ENCODE measurements at regions not wholly inside any gene's neighbourhood (a gene's known extent, or its start where the extent isn't known, plus 50 kb on each side); places are given as distances from the start of the nearest gene placed in this dataset.

DNA sequence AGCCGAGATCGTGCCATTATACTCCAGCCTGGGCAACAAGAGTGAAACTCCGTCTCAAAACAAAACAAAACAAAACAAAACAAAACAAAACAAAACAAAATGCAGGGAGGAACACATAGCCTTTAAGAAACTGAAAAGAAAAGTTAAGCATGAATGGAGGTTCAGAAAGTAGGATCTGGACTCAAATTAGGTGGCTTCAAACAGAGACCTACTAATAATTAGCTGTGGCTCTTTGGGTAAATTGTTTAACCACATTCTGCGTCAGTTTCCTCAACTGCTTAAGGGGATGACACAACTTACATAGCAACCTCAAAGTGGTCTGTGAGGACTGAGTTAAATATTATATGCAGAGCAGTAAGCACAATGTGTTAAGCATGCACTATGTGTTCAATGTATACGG is 458.2 kb downstream of the ADGRL2 start:
- Mint-ChIP-seq H3K27ac (no peak overlapping the region), H3K4me3 (no peak overlapping the region), H3K36me3 (ENCODE audit: low read depth) (no peaks in the 10 kb centered on the region), H3K9me3 (no peaks in the 10 kb centered on the region), H3K4me1 (ENCODE audit: low read depth) (no peaks in the 10 kb centered on the region), H3K27me3 (ENCODE audit: low read depth) (no peaks in the 10 kb centered on the region)

DNA sequence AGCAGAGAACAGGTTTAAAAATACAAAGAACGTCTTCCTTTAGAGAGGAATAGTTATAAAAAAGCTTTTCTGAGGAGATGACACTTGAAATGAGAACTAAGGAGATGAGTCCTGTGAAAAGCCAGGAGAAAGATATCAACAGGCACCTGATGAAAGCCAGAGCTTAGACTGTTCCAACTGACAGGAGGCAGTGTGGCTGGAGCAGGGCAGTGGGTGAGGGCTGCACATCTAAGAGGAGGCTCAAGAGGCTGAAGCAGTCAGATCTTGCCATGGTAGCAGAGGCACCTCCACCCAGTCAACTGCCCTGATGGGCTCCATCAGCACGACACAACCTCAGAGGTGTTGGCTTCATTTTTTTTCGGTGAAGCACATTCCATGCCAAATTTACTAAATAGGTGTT is 445.3 kb downstream of the ADGRL2 start:
- peaks cover 9% of the 10 kb centered on the region for H3K9me3 Mint-ChIP-seq
- no peaks in the 10 kb centered on the region for H3K36me3 Mint-ChIP-seq (ENCODE audit: low read depth)
- no peaks in the 10 kb centered on the region for H3K4me1 Mint-ChIP-seq (ENCODE audit: low read depth)
- H3K27ac Mint-ChIP-seq = no peak overlapping the region
- H3K4me3 Mint-ChIP-seq = no peak overlapping the region
- H3K27me3 Mint-ChIP-seq (ENCODE audit: low read depth) = no peaks in the 10 kb centered on the region

DNA sequence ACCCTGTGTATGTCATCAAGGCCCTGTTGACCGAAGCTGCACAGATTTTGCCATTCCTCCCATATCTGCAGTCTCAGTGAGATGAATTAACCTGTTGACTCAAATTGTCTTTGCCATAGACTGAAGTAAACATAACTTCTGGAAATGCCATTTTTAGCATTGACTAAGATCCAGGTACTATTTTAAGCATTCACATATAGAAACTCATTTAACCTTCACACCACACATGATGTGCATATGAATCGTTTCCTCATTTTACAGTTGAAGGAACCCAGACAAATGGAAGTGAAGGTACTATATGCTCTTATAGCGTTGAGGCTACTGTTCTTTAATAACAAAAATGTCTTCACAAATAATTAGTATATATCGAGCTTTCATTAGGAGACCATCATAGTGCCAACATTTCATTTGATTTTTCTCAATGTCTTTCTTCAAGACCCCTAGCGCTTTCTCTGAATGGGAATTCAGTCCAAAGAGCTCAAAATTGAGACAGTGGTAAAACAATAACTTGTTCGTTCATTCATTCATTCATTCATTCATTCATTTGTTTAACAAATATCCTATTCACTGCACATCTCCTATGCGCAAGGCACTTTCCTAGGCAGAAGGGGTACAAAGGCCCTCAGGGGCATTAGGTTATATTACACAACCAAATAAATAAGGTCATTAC is 444.7 kb downstream of the ADGRL2 start:
- H3K27ac Mint-ChIP-seq = no peak overlapping the region
- H3K27me3 Mint-ChIP-seq (ENCODE audit: low read depth) = no peaks in the 10 kb centered on the region
- no peaks in the 10 kb centered on the region for H3K4me1 Mint-ChIP-seq (ENCODE audit: low read depth)
- H3K36me3 Mint-ChIP-seq (ENCODE audit: low read depth) = no peaks in the 10 kb centered on the region
- peaks cover 9% of the 10 kb centered on the region for H3K9me3 Mint-ChIP-seq
- H3K4me3 Mint-ChIP-seq = no peak overlapping the region

DNA sequence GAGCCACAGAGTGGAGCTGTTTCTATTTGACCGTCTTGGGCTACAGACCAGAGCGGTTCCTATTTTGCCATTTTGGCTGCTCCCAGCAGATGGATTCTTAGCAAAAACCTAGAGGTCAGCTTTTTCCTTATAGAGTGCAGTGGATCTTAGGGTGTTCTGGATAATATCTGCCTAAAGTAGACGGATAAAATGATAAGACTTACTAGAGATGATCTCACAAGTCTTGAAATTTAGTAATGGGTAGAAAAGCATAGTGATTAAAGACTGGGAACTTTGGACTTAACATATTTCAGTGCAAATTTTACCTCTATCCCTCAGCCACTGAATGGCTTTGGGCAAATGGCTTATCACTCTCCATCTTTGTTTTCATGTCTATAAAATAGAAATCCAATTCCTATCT is 439.8 kb downstream of the ADGRL2 start:
- Mint-ChIP-seq H3K27ac (no peak overlapping the region), H3K27me3 (ENCODE audit: low read depth) (no peaks in the 10 kb centered on the region), H3K4me1 (ENCODE audit: low read depth) (no peaks in the 10 kb centered on the region)

DNA sequence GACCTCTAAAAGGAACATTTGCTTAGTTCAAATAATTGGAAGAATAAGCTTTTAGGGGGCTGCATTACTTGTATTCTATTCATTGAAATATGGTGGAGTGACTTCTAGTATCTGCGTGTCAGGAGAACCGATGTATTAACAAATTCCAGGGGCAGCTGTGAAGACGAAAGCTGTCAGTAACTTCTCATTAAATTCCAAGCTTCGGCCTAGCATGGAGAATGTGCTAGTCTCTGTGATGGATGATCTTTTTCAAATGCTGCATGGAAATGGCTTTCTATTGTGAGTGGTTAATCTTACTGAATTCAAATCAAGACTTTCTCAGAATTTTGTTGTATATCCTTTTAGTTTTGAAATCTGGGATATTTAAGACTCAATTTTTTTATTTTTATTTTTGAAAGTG is 429.9 kb downstream of the ADGRL2 start:
- H3K27me3 Mint-ChIP-seq (ENCODE audit: low read depth) = no peaks in the 10 kb centered on the region
- no peaks in the 10 kb centered on the region for H3K4me1 Mint-ChIP-seq (ENCODE audit: low read depth)
- no peak overlapping the region for H3K4me3 Mint-ChIP-seq
- no peaks in the 10 kb centered on the region for H3K36me3 Mint-ChIP-seq (ENCODE audit: low read depth)
- no peak overlapping the region for H3K27ac Mint-ChIP-seq
- H3K9me3 Mint-ChIP-seq = peaks cover 8% of the 10 kb centered on the region

More for the DNA sequence above, 439.8 kb downstream of the ADGRL2 start:
- no peak overlapping the region for H3K4me3 Mint-ChIP-seq
- no peaks in the 10 kb centered on the region for H3K36me3 Mint-ChIP-seq (ENCODE audit: low read depth)
- H3K9me3 Mint-ChIP-seq = peaks cover 9% of the 10 kb centered on the region

GRCh38 chr1:82227306-82228095 is 426.8 kb downstream of the ADGRL2 start:
- Mint-ChIP-seq H3K4me3 (no peak overlapping the region), H3K27ac (no peak overlapping the region), H3K4me1 (ENCODE audit: low read depth) (no peaks in the 10 kb centered on the region), H3K27me3 (ENCODE audit: low read depth) (no peaks in the 10 kb centered on the region), H3K36me3 (ENCODE audit: low read depth) (no peaks in the 10 kb centered on the region), H3K9me3 (no peaks in the 10 kb centered on the region)

- Mint-ChIP-seq H3K36me3 (ENCODE audit: low read depth) (no peaks in the 10 kb centered on the region), H3K4me1 (ENCODE audit: low read depth) (no peaks in the 10 kb centered on the region), H3K27me3 (ENCODE audit: low read depth) (no peaks in the 10 kb centered on the region), H3K9me3 (no peaks in the 10 kb centered on the region), H3K4me3 (no peak overlapping the region), H3K27ac (no peak overlapping the region)
Observed at GRCh38 chr1:82226186-82226505, 425.4 kb downstream of the ADGRL2 start.

GRCh38 chr1:82225421-82226185 is 424.9 kb downstream of the ADGRL2 start:
- no peak overlapping the region for H3K27ac Mint-ChIP-seq
- no peaks in the 10 kb centered on the region for H3K36me3 Mint-ChIP-seq (ENCODE audit: low read depth)
- no peak overlapping the region for H3K4me3 Mint-ChIP-seq
- H3K27me3 Mint-ChIP-seq (ENCODE audit: low read depth) = no peaks in the 10 kb centered on the region
- no peaks in the 10 kb centered on the region for H3K4me1 Mint-ChIP-seq (ENCODE audit: low read depth)
- no peaks in the 10 kb centered on the region for H3K9me3 Mint-ChIP-seq

DNA sequence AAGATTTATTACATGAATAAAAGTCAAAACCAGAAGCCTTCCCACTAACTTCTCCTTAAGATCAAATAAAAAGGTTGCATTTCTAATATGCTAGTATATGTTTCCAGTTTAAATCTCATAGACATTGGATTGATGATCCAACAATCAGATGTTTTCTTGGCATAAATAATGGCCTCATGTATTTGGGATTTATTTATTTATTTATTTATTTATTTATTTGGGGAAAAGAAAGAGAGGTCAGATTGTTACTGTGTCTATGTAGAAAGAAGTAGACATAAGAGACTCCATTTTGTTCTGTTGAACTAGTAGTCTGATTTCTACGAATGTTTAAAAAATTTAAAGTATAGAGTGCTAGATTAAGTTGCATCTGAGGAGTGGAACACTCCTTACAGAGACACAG is 422.4 kb downstream of the ADGRL2 start:
- Mint-ChIP-seq H3K27ac (no peak overlapping the region), H3K27me3 (ENCODE audit: low read depth) (no peaks in the 10 kb centered on the region)

DNA sequence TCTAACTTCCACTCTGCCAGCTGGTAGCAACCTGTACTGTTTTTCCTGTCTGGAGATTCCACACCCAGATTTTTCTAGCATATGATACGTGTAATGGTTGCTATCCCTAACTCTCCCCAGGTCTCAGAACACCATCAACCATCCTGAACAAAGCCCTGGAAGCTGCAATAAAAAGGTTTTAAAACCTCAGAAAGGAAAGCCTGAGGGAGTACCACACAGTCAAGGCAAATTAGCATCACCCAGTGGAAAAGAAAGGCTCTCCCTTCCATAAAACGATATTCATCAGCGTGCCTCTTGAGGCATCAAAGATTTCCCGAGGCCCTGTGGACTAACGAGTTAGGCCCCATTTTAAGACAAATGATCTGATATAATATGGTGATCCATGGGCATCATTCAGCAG is 421.0 kb downstream of the ADGRL2 start:
- Mint-ChIP-seq H3K27me3 (ENCODE audit: low read depth) (no peaks in the 10 kb centered on the region), H3K4me3 (no peak overlapping the region), H3K4me1 (ENCODE audit: low read depth) (no peaks in the 10 kb centered on the region), H3K36me3 (ENCODE audit: low read depth) (no peaks in the 10 kb centered on the region), H3K27ac (no peak overlapping the region), H3K9me3 (no peaks in the 10 kb centered on the region)

More for the DNA sequence above, 422.4 kb downstream of the ADGRL2 start:
- no peaks in the 10 kb centered on the region for H3K36me3 Mint-ChIP-seq (ENCODE audit: low read depth)
- H3K4me3 Mint-ChIP-seq = no peak overlapping the region
- no peaks in the 10 kb centered on the region for H3K9me3 Mint-ChIP-seq
- H3K4me1 Mint-ChIP-seq (ENCODE audit: low read depth) = no peaks in the 10 kb centered on the region

DNA sequence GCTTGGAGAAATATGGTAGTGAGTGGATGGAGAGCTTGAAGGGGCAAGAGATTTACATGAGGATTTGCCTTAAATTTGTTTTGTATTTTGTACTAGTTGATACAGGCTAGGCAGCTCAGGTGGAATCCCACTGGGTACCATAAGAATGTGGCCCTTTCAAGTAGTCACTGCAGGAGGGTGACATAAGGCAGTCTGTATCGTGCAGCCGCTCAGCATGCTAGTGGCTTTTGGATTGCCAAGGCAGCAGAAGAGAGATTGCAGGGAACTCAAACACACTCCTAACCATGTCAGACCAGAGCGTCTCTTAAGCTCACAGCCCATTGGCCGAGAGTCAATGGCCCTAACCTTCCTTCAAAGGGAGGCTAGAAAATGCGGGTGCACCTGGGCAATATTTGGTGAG is 420.0 kb downstream of the ADGRL2 start:
- no peaks in the 10 kb centered on the region for H3K27me3 Mint-ChIP-seq (ENCODE audit: low read depth)
- H3K4me3 Mint-ChIP-seq = no peak overlapping the region
- no peak overlapping the region for H3K27ac Mint-ChIP-seq
- no peaks in the 10 kb centered on the region for H3K4me1 Mint-ChIP-seq (ENCODE audit: low read depth)
- H3K9me3 Mint-ChIP-seq = no peaks in the 10 kb centered on the region
- H3K36me3 Mint-ChIP-seq (ENCODE audit: low read depth) = no peaks in the 10 kb centered on the region

DNA sequence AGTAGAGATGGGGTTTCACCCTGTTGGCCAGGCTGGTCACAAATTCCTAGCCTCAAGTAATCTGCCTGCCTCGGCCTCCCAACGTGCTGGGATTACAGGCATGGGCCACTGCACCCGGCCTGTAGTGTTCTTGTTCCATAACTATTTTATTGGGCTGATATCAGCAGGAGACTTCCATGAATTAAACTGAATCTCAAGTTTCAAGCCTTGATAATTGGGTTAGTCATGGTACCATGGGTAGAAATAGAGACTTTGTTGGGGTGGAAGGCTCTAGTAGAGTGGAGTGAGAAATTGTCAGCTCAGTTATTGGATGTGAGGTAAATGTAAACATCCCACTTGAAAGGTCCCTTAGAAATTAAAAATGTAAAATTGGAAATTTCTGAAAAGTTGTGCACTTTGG is 419.1 kb downstream of the ADGRL2 start:
- H3K27me3 Mint-ChIP-seq (ENCODE audit: low read depth) = no peaks in the 10 kb centered on the region
- H3K4me3 Mint-ChIP-seq = no peak overlapping the region
- H3K36me3 Mint-ChIP-seq (ENCODE audit: low read depth) = no peaks in the 10 kb centered on the region
- no peaks in the 10 kb centered on the region for H3K9me3 Mint-ChIP-seq
- no peak overlapping the region for H3K27ac Mint-ChIP-seq
- no peaks in the 10 kb centered on the region for H3K4me1 Mint-ChIP-seq (ENCODE audit: low read depth)

DNA sequence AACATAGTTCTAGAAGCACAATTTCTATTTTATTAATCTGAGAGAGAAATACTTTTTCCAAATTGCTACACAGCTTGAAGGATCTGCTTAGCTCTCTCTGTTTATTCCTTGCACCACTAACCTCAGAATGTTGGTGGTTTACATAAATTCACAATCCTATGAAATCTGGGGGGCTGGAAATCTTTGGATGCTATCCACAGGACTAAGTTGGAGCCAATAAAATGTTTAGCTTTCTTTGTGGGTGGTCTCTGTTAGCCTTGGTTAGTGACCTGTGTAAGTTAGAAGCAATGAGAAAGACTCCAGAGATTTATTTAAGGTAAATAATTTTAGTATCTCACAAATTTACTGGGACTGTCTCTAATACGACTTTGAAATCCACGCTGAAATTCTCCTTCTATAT is 418.1 kb downstream of the ADGRL2 start:
- Mint-ChIP-seq H3K4me3 (no peak overlapping the region), H3K36me3 (ENCODE audit: low read depth) (no peaks in the 10 kb centered on the region), H3K4me1 (ENCODE audit: low read depth) (no peaks in the 10 kb centered on the region), H3K9me3 (no peaks in the 10 kb centered on the region), H3K27ac (no peak overlapping the region), H3K27me3 (ENCODE audit: low read depth) (no peaks in the 10 kb centered on the region)

GRCh38 chr1:82215853-82216175 is 415.1 kb downstream of the ADGRL2 start:
- H3K4me1 Mint-ChIP-seq (ENCODE audit: low read depth) = no peaks in the 10 kb centered on the region
- H3K36me3 Mint-ChIP-seq (ENCODE audit: low read depth) = no peaks in the 10 kb centered on the region
- H3K27me3 Mint-ChIP-seq (ENCODE audit: low read depth) = no peaks in the 10 kb centered on the region
- no peak overlapping the region for H3K4me3 Mint-ChIP-seq
- H3K27ac Mint-ChIP-seq = no peak overlapping the region
- no peaks in the 10 kb centered on the region for H3K9me3 Mint-ChIP-seq

All from T-helper 1 cell treated with Interleukin-12 subunit alpha and Interleukin-12 subunit beta and Interleukin-4 antibody, amounts not matched to agents 30 μg/mL and 1 μg/mL, for 36 hours (primary cell).